GM21528 (cell line): ENCODE measurements at regions not wholly inside any gene's neighbourhood (a gene's known extent, or its start where the extent isn't known, plus 50 kb on each side); places are given as distances from the start of the nearest gene placed in this dataset.

ENCODE experiments used
- ATAC-seq: cut with Tn5 transposase; IDR thresholded peaks from one replicate; pipeline ENCODE4 v1.9.1; 2021; ENCODE audit warnings: mild to moderate bottlenecking, moderate library complexity; ENCODE audit not compliant: unreplicated experiment, low FRiP score

DNA sequence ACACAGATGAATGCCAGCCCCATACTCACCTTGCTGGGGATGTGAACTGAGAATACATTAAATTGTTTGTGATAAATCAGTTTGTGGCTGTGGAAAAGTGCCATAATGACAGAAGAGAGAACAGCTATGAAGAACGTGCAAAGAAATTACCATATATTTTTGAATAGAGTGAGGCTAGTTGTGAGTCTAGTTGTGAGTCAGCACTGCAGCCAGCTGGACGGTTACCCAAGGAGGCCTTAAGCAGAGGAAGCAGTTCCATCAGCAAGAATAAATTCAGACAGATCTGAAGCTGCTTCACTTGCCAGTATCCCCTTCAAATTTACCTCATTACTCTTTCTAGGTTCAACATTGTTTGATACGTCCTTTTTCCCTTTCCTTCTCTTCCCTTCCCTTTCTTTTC is 446.0 kb downstream of the MTRR start:
- no peak for ATAC-seq

DNA sequence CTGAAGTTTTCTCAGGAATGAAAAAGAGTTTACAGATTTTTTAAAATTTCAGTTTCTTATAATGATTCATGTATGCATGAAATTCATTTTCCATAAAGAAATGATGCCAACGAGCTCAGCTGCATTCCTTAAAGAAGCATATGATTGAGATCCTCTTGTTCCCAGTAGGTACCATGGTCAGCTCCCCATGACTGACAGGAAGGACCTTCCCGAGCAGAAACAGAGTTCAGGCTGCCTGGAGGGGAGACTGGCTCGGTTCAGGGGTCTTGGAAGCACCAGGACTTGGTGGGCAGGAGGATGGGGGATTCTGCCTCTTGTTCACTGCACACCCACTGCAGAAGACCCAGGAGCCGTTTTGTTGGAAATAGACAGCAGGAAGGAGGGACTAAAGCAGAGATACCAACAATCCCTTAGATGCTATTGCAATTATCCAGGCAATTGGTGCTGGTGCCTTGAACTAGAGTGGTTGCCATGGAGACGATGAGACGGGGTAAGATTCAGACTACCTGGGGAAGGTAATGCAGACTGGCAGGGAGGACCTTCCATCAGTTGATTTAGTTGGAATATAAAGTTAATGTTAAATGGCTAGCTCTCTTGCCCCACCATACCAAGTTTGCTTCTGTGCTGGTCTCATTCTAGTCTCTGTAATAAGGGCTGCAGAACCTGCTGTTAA is 447.8 kb downstream of the MTRR start:
- no peak for ATAC-seq

GRCh38 chr5:8317335-8317734 is 448.4 kb downstream of the MTRR start:
- no peak for ATAC-seq

DNA sequence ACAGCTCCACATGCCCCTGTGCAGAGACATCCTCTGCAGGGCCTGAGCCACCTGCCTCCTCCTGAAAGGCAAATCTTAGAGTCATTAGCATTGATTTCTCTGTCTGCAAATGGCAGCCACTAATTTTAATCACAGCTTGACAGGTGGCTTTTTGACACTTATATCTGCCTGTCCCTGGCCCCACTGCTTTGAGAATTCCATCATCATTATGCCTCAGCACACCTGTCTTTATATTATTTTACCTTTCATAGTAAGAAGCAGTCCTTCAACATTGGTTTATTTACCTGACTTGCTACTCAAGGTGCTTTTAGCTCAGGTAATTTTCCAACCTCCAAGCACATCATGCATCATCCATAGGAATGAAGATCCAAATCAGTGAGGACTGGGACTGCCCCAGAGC is 451.3 kb downstream of the MTRR start:
- ATAC-seq: no peak

GRCh38 chr5:8321272-8321671 is 452.3 kb downstream of the MTRR start:
- no peak for ATAC-seq

GRCh38 chr5:8322484-8322883 is 453.5 kb downstream of the MTRR start:
- ATAC-seq: no peak

DNA sequence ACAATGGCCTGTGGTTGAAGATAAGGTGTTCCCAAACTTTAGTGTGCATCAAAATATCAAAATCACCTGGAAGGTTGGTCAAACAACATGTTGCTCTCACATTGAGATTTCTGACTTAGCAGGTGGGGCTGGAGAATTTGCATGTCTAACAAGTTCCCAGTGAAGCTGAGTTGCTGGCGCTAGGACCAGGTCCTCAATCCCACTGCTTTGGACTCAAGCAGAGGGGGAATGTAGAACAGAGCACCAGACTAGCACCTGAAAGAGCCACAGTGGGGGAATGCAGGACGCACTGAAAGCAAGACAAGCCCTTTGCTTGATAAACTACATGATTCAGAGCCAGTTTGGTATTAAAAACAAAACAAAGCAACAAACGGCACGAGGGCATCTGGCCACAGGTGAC is 458.1 kb downstream of the MTRR start:
- no peak for ATAC-seq

GRCh38 chr5:8329773-8330172 is 460.8 kb downstream of the MTRR start:
- ATAC-seq: no peak

GRCh38 chr5:8332666-8333445 is 463.9 kb downstream of the MTRR start:
- no peak for ATAC-seq

GRCh38 chr5:8333485-8333884 is 464.5 kb downstream of the MTRR start:
- no peak for ATAC-seq

DNA sequence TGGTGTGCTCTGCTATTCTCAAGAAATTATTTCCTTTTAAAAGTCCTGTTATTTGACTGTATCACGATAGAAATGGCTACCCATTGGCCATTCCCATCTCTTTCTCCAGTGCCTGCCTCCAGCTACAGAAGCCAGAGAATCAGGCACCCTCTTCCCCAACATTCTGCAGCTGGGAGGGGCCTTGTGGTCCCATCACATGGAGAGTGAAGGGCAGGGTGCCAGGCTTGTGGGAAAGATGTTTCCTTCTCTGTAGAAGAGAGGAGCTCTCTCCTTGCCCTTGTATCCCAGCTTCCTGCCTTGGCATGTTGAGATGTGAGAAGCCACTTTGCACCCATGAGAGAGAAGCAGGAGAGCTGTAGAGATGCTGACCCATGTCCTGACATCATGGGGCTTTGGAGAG is 465.0 kb downstream of the MTRR start:
- ATAC-seq: no peak

DNA sequence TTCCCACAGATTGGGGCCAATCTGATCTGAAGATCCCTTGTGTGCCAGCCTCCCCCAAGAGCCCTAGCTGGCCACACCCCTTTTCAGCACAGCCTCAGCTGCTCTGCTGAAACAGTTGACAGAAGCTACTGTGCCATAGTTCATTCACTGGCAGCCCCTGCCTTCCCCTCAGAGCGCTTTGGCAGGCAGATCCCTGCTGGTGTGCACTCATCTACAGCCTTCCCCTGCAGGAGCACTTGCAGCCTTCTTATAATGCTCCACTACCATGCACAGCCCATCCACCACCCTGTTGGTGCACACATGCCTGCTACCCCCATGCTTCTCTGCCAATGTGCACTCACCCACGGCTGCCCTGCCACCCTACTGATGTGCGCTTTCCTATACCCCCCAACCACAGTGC is 471.3 kb downstream of the MTRR start:
- ATAC-seq: no peak

DNA sequence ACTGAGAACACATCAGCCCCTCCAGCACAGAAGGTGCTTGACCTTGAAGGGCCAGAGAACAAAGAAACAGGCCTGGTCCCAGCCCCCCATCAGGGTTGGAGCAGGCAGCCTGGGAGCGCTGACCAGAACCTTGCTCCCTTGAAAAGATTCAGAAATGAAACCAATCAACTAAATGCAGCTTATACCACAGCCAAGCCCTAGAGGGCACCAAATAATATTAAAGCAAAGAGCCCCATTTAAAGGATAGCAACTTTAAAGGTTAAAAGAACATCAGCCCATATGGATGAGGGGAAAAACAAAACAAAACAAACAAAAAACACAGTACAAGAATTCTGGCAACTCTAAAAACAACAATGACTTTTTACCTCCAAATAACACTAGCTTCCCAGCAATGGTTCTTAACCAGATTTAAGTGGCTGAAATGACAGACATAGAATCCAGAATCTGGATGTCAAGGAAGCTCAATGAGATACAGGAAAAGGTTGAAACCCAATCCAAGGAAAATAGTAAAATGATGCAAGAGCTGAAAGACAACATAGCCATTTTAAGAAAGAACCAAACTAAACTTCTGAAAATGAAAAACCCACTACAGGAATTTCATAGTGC is 471.9 kb downstream of the MTRR start:
- ATAC-seq: no peak

- ATAC-seq: no peak
Observed at GRCh38 chr5:8341406-8341805, 472.5 kb downstream of the MTRR start.

DNA sequence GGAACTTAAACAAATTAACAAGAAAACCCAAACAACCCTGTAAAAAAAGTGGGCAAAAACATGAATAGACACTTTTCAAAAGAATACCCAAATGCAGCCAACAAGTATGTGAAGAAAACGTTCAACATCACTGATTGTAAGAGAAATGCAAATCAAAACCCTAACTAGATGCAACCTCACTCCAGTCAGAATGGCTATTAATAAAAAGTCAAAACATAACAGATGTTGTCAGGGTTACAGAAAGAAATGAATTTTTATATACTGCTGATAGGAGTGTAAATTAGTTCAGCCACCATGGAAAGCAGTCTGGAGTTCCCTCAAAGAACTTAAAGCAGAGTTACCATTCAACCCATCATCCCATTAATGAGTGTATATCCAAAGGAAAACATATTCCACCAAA is 479.0 kb downstream of the MTRR start:
- ATAC-seq: no peak

- peak; percentile 95 for ATAC-seq
Observed at GRCh38 chr5:8349855-8350254, 480.9 kb downstream of the MTRR start.

GRCh38 chr5:8350644-8351339 is 481.8 kb downstream of the MTRR start:
- ATAC-seq: no peak

- no peak for ATAC-seq
Observed at GRCh38 chr5:8355981-8356380, 487.0 kb downstream of the MTRR start.

- no peak for ATAC-seq
Observed at GRCh38 chr5:8360012-8360411, 491.1 kb downstream of the MTRR start.

- no peak for ATAC-seq
Observed at GRCh38 chr5:8362495-8362894, 493.5 kb downstream of the MTRR start.

- ATAC-seq: no peak
Observed at GRCh38 chr5:8363138-8363537, 494.2 kb downstream of the MTRR start.
